Brain pericyte (primary cell): ENCODE measurements at regions not wholly inside any gene's neighbourhood (a gene's known extent, or its start where the extent isn't known, plus 50 kb on each side); places are given as distances from the start of the nearest gene placed in this dataset.
"Not testable (repeated sequence)": the region's sequence is repeated elsewhere in the genome, so short reads cannot be mapped to it uniquely, and the experiment has no call there.

ENCODE experiments used
- DNase-seq: peaks from one replicate; pipeline ENCODE4 v3.0.0-alpha.2; 2012; ENCODE audit warnings: low read depth, low spot score

DNA sequence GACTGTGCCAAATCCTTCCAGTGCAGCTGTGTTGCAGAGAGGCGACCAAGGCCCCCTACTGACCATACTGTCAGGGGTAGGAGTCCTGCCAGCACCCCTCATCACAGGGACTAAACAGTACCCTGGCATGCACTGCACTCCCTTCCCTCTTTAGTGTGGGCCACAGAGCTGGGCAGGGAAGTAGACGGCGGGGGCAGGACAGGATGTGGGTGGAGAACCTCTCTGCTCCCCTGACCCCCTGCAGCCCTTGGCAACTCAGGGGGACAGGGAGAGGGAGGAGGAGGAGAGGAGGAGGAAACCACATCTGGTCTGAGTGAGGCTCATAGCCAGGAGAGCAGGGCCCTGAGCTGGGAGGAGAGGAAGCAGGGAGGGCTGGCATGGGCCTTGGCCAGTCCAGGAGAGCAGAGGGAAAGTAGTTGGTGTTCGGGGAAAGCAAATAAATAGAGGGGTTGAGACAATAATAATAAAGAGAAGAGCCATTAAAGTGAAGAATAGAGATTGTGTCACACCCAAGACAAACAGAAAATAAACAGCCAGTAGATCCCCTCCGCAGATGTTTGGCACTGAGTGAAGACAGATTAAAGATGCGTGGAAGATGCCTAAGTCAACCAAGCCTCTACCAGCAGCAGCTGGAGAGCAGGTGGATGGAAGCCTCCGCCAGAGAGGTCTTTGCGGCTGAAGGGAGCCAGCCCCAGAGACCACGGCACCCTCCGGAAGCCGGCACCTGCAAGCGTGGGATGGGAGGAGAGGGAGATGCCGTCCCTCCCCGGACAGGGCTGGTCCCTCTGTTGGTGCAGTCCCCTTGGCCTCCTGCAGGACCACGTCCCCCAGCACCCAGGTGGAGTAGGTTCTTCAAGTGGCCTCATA lies 61.5 kb downstream of the RPUSD4 start:
- DNase-seq = no peak

DNA sequence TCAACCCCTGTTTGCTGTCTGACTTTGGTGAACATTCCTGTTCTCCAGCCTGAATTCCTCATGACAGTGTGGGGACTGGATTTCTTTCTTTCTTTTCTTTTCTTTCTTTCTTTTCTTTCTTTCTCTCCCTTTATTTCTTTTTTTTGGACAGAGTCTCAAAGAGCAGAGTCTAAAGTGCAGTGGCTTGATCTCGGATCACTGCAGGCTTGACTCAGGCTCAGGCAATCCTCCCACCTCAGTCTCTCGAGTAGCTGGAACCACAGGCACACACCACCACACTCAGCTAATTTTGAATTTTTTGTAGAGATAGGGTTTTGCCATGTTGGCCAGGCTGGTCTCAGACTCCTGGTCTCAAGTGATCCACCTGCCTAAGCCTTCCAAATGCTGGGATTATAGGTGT lies 63.1 kb downstream of the RPUSD4 start:
- no peak for DNase-seq

DNA sequence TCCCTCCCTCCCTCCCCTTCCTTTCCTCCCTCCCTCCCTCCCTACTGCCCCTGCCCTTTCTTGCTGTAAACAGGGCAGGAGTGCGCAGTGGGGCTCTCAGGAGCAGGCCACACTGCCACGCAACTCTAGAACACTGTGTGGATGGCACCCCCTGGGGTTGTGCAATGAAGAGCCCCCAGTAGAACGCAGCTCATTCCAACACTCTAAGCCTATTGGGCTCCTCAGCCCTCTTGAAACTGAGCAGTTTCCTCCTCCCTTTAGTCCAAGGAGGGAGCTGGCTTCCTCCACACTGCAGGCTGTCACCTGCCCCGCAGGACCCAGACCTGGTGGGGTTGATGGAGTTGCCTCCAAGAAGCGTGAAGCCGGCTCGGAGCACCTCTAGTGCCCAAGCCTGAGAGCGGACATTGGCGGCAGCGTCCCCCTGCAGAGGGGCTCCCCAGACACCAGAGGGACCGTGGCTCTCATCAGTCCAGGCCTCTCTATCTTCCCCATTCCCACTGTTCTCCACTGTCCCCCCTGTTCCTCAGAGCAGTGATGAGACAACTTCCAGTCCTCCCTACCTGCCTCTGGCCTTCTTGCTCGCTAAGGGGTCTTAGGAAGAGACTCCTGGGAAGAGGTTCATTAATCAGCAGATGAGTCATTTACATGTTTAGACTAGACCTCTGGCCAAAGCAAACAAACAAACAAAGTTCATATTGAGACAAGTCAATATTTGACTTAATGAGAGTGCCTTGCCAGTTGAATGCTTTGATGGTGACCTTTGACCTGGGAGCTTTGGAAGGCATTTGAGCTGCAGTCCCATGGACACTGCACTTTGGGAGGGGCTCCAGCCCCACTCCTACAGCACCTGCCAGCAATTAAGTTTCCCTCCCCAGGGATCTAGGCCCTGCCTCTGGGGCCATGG lies 64.0 kb downstream of the RPUSD4 start:
- DNase-seq = no peak

DNA sequence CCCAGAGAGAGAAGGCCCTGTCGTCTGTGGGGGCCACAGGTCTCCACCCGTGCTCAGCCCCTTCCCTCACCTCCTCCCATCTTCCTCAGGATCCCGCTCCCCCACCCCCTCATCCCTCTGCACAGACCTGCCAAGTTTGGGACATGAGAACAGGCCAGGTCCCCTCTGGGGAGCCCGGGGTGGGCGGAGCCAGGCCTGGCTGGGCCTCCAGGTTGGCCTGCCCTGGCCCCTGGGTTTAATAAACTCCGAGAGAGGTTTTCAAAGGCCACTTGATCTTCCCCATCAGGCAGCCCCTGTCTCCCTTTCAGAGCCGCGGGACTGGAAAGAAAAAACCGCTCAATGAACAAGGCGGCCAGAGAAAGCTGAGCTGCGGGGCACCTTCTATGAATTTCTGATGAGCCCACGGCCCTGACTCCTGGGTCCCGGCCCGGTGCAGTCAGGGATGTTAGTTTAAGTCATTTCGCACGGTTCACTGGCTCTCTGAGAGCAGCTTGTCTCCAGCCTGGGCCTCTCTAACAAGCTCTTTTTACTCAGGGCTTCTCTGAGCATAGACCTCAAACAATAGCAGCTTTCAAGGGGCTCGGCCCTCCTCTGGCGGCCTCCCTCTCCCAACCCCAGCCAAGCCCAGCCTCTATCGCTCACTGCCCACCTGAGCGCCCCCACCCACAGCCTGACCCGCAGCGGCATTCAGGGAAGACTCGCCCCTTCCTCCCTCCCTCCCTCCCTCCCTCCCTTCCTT lies 64.8 kb downstream of the RPUSD4 start:
- no peak for DNase-seq

DNA sequence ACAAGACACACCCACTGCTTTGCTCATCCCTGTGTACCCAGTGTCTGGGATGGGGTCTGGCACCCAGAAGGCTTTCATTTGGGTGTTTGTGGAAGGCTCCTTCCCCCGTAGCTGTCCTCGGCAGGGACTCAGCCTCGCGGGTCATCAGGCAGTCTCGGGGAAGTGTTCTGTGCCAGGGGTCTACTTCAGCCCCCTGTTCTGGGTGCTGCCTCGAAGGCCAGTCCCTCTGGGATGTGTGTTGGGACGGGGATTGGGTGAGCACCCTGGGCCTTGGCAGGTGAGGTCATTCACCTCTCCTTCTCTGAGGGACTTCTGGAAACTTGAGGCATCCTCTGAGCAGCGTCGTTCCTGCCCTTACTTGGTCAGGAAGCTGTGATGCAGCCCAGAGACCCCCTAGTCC lies 65.5 kb downstream of the RPUSD4 start:
- no peak for DNase-seq

DNA sequence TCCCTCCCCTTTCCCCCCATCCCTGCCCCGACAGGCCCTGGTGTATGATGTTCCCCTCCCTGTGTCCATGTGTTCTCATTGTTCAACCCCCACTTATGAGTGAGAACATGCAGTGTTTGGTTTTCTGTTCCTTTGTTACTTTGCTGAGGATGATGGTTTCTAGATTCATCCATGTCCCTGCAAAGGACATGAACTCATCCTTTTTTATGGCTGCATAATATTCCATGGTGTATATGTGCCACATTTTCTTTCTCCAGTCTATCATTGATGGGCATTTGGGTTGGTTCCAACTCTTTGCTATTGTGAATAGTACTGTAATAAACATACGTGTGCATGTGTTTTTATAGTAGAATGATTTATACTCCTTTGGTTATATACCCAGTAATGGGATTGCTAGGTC lies 68.0 kb downstream of the RPUSD4 start:
- not testable (repeated sequence) for DNase-seq

DNA sequence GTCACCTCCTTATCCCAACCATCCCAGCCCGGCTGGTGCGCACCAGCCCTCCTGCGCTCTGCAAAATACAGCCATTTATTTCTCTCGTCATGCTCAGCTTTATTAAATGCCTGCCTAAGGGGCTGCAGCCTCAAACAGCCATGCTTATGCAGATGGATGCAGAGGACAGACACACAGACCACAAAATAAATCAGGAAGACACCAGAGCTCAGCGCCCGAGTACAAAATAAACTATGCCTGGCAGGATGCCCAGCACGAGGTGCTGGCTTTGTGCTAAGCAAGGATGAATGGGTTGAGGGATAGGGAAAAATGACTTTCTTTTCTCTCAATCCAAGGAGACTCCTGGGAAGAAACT lies 70.5 kb downstream of the RPUSD4 start:
- no peak for DNase-seq

DNA sequence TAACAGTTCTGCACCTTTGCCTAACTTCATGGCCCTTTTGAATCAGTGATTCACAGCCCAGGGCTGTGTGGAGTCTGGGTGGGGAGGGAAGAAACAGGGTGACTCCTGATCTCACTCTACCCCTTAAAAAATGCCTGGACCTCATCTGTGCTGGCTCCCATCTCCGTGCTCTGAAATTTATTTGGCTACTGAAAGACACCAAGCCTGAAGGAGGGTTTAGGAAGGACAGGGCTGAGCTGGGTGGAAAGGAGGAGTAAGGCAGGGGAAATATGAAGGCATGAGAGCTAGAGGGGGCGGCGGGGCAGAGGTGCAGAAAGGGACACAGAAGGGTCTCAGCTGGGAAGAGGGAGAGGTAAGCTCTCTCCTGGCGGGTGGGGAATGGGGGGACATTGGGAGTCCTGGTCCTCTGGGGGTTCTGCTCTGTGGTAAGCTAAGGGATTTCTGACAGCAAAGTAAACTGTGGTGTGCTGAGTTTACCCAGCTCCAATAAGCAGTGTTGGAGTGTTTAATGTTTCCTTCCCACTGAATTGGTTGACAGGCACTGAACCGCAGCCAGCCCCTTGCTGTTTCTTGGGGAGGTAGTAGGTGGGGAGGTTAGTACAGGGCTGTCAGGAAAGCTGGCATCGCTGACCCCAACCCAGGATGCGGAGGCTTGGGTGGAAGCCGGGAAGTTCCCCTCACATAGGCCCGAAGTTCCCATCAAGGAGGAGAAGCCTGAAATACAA lies 71.1 kb downstream of the RPUSD4 start:
- no peak for DNase-seq

DNA sequence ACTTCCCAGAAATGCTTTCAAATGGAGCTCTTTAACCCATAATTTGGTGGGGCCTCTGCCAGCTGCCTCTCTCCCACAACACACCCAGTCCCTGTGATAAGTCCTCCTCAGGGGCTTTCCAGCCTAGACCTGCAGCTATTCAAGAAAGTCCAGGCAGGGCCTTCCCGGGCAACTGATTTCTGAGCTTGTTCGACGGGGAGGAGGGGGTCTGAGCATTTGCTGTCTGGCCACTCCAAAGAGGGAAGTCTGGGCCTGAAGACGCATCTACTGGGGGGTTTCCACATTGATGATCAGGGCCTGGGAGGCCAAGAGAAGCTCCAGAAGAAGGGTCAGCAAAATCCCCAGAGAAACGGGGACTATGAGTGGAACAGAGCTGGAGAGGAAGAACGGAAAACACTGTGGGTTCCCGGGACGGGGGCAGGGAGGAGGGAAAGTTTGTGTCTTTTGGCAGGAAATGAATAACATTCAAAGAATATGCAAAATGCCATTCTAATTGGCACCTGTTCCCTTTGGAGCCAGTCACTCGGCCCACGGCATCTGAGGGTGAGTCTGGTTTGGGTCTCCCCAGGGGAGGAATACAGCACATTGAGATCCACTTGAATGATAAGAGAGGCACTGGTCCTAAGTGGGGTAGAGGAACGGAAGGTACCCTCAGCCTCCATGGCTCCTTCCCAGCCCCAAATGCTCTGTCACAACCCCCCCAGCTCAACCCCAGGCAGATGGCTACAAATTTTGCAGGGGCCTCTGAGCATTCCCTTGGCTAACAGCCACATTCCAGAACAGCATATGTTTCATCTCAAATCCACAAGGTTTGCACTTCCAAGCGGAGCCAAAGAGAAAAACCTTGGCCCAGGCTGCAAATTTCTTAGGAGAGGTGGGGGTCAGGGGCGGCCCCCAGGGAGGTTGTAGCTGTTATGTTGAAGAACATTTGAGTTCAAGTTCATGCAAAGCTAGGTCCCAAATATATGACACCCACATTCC lies 72.0 kb downstream of the RPUSD4 start:
- no peak for DNase-seq

DNA sequence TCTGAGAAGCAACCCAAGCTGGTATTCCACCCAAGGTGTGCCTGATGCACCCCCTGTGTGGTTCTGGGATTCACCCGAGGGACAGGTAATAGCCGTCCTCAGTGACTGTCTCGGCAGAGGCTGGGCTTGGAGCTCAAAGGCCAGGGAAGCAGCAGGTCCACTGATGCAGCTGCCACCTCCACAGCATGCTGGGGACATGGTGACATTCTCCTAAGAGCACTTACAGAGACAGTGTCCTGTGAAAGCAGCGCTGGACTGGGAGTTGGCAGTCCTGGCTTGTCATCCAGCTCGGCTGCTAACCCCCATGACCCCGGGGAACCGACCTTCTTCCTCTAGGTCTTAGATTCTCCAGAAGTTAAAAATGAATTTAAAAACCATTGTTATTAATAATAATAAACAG lies 72.8 kb downstream of the RPUSD4 start:
- no peak for DNase-seq

DNA sequence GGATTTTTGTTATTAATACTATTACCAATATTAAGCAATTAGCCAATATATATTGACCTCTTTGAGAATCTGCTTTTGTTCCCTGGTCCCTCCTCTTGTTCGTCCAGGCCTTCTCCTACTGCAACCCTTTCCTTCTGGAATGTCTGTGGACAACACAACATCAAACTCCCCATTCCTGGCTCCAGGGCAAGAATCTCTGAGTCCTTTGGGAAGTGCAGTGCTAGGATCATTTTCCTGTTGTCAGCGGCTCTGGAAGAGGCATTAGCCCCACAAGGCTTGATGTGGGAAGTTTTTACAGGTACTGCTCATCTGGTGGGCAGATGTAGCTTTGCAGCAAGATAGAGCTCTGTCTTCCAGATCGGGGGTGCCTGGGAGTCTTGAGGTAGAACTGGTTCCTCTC lies 74.3 kb downstream of the RPUSD4 start:
- DNase-seq = no peak

DNA sequence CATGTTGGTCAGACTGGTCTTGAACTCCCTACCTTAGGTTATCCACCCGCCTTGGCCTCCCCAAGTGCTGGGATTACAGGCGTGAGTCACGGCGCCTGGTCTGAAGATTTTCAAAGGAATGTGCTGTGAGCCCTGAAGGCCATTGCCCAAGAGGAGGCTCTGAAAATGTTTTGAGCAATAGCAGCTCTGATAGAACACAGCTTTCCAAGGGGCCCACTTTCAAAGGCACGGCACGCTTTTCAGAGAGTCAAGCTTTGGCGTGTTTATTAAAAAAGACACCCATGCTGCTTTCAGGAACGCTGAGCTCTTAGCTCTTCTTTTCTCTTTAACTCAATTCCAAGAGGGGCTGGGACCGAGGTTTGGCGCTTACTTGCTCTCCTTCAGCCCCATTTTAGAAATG lies 73.8 kb upstream of the CDON start:
- no peak for DNase-seq

DNA sequence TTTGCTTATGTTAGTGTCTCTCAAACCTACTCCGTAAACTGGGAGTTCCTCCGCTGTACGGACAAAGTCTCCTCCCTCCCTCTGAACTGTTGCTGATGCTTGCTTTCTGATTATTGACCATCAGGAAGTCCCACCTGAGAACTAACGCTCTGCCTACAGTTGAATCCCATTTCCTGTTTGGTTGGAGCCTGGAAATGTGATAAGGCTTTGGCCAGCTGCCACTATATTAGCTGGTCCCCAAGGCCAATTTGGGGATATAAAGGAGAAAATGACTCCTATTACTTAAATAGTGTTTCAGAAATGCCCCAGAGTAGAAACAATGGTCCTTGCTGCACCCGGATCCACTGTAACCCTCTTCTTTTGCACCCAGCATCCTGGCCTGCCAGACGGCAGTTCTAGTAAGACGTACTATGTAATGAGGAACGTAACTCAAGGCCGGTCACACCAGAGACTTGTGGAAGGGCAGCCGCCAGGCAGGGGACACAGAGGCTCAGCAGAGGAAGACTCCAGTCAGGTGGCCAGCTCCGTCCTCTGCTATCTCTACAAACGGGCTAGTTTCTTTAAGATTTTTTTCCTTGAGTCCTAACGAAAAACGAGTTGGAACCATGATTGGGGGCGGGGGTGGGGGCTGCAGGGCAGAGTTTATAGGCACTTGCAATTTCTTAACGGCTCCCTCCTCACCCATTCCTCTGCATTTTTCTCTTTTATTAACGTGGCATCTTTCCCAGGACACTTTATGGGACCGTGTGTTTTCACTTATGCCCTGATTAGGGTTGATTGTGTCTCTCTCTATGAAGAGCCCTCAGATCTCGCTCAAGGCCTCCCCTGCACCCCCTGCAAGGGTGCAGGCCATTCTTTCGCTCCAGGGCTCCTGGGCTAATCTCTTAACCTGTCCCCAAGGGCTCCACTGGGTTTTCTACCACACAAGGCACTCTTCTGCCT lies 72.8 kb upstream of the CDON start:
- DNase-seq = no peak

DNA sequence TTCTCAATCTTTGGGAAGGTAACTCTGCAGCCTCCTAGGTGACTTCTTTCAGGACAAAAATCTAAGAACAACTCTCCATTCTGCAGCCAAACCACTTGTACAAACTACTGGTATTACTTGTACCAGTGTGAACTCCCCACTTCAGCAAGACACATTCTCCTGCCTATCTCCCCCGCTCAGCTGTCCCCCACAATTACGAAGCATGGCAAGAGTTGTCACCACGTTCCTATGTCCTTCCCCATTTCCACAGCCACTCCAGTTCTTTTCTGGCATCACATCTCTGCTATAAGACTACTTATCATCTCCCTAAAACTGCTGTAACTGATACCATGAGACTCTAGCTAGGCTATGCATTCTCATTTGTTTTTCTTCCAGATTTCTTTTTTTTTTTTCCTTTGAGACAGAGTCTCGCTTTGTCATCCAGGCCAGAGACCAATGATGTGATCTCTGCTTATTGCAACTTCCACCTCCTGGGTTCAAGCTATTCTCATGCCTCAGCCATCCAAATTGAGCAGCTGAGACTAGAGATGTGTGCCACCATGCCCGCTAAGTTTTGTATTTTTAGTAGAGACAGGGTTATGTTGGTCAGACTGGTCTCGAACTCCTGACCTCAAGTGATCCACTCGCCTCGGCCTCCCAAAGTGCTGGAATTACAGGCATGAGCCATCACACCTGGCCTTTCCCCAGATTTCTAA lies 71.9 kb upstream of the CDON start:
- no peak for DNase-seq

DNA sequence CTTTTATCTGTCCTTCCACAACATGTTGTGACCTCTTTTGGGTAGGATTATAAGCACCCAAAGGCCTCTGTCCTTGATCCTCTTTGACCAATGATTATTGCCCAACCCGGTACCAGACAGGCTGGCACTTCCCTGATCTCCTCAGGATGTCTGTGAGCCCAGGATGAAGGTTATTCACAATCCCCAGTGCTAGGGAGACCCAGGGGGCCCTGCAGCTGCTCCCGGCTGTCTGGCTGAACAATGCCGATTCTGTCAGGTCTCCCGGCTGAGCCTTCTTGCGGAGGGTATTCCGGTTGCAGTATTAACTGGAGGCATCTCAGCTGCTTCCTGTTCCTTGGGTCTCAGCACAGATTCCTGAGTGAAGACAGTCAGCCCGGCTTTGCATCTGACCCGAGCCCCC lies 71.2 kb upstream of the CDON start:
- no peak for DNase-seq

DNA sequence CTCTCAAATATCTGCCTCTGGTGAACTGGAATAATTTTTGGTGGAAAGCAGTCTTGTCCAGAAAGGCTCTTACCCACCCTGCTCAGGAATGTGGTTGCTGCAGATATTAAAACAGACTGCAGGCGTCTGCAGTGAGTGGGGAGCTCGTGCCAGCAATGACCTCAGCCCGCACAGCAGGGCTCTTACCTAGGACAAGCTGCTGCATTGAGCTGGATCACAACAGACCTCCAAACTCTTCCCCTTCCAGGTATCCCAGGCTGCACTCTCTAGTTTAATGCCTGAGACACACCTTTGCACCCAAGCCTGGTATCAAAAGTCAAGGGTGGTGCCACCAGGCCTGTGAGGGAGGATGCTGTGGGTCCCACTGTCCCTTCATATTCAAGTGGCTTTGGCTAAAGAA lies 69.7 kb upstream of the CDON start:
- DNase-seq = no peak

DNA sequence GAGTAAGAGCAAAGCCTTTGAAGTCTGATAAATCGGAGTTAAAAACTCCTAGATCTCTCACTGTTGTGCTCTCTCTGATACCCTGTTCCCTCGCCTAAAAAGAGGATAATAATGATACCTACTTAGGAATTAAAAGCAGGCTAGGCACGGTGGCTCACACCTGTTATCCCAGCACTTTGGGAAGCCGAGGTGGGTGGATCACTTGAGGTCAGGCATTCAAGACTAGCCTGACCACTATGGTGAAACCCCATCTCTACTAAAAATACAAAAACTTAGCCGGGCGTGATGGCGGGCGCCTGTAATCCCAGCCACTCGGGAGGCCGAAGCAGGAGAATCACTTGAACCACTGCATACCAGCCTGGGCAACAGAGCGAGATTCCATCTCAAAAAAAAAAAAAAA lies 68.1 kb upstream of the CDON start:
- not testable (repeated sequence) for DNase-seq
